Body of pancreas (tissue), 4 donors: ENCODE measurements at regions not wholly inside any gene's neighbourhood (a gene's known extent, or its start where the extent isn't known, plus 50 kb on each side); places are given as distances from the start of the nearest gene placed in this dataset.

ENCODE experiments used
- POLR2A ChIP-seq, 3 donors: fragments of 450-650 bp; IDR thresholded peaks; one replicate each; pipeline ENCODE4 v1.6.1; 2016; ENCODE audit warnings: antibody characterized with exemption in 3 of 3, mild to moderate bottlenecking in 2 of 3
- TF ChIP-seq, protein P1 (sequence below), 7 experiments: fragments of 450-650 bp in 4 of 7; fragments of 200-600 bp in 3 of 7; sonication (generic) in 3 of 7; IDR thresholded peaks; one replicate each; pipeline ENCODE4 v1.5.1; 2016 to 2019; ENCODE audit warnings: antibody characterized with exemption in 7 of 7

DNA sequence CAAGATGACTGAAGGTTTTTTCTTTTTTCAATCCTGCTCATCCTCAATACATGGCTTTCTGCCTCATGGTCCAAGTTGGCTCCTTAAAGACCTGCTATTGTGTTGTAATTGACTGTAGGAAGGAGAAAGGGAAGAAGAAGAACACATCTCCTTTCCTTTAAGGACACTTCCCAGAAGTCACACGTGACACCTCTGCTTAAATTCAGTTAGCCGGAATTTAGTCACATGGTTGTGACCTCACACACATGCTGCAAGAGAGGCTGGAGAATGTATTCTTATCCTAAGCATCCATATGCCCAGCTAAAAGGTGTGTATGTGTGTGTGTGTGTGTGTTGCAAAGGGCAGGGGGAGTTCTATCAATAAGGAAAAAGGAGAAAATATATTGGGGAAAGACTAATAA lies 185.8 kb upstream of the IL12A start:
- TF ChIP-seq, protein P1, sequence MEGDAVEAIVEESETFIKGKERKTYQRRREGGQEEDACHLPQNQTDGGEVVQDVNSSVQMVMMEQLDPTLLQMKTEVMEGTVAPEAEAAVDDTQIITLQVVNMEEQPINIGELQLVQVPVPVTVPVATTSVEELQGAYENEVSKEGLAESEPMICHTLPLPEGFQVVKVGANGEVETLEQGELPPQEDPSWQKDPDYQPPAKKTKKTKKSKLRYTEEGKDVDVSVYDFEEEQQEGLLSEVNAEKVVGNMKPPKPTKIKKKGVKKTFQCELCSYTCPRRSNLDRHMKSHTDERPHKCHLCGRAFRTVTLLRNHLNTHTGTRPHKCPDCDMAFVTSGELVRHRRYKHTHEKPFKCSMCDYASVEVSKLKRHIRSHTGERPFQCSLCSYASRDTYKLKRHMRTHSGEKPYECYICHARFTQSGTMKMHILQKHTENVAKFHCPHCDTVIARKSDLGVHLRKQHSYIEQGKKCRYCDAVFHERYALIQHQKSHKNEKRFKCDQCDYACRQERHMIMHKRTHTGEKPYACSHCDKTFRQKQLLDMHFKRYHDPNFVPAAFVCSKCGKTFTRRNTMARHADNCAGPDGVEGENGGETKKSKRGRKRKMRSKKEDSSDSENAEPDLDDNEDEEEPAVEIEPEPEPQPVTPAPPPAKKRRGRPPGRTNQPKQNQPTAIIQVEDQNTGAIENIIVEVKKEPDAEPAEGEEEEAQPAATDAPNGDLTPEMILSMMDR (IDR thresholded peaks at IDR 0.05) = no peak
- no peak for TF ChIP-seq POLR2A (IDR thresholded peaks at IDR 0.05)
